Hepatocyte (in vitro differentiated cells): ENCODE measurements at regions not wholly inside any gene's neighbourhood (a gene's known extent, or its start where the extent isn't known, plus 50 kb on each side); places are given as distances from the start of the nearest gene placed in this dataset.

ENCODE experiments used
- DNase-seq: peaks from one replicate; pipeline ENCODE4 v3.0.0-alpha.2; 2016; ENCODE audit warnings: low spot score
- H2AFZ ChIP-seq: fragments of 200-600 bp; sonication (generic); 2 replicates; pipeline ENCODE4 v1.6.0; 2016; ENCODE audit warnings: antibody characterized with exemption, mild to moderate bottlenecking
- H3K27ac ChIP-seq: fragments of 200-600 bp; sonication (generic); 2 replicates; pipeline ENCODE4 v1.5.1; 2016; ENCODE audit warnings: mild to moderate bottlenecking
- H3K27me3 ChIP-seq: fragments of 200-600 bp; sonication (generic); 2 replicates; pipeline ENCODE4 v1.6.1; 2016
- H3K36me3 ChIP-seq: fragments of 200-600 bp; sonication (generic); replicated peaks from 2 replicates; pipeline ENCODE4 v1.5.1; 2016; ENCODE audit warnings: low read depth; ENCODE audit not compliant: insufficient read depth
- H3K4me1 ChIP-seq: fragments of 200-600 bp; sonication (generic); 2 replicates; pipeline ENCODE4 v1.5.1; 2016; ENCODE audit warnings: mild to moderate bottlenecking, moderate library complexity; ENCODE audit not compliant: insufficient read depth
- H3K4me2 ChIP-seq: fragments of 200-600 bp; sonication (generic); 2 replicates; pipeline ENCODE4 v1.6.0; 2016
- H3K4me3 ChIP-seq: fragments of 200-600 bp; sonication (generic); 2 replicates; pipeline ENCODE4 v1.5.1; 2016; ENCODE audit warnings: mild to moderate bottlenecking
- H3K79me2 ChIP-seq: fragments of 200-600 bp; sonication (generic); 2 replicates; pipeline ENCODE4 v1.6.0; 2017; ENCODE audit warnings: mild to moderate bottlenecking
- H3K9me2 ChIP-seq: fragments of 200-600 bp; sonication (generic); replicated peaks from 2 replicates; pipeline ENCODE4 v1.6.0; 2017; ENCODE audit warnings: mild to moderate bottlenecking; ENCODE audit not compliant: insufficient read depth
- H3K9me3 ChIP-seq: fragments of 200-600 bp; sonication (generic); 2 replicates; pipeline ENCODE4 v1.5.1; 2016; ENCODE audit warnings: low read depth, mild to moderate bottlenecking
- H4K20me1 ChIP-seq: fragments of 200-600 bp; sonication (generic); 2 replicates; pipeline ENCODE4 v1.6.0; 2016; ENCODE audit warnings: mild to moderate bottlenecking; ENCODE audit not compliant: insufficient read depth, poor library complexity, severe bottlenecking
- EZH2 ChIP-seq: fragments of 200-600 bp; sonication (generic); IDR thresholded peaks from 2 replicates; pipeline ENCODE4 v1.6.1; 2016; ENCODE audit warnings: antibody characterized with exemption, mild to moderate bottlenecking, borderline replicate concordance
- EZH2phosphoT487 ChIP-seq: fragments of 200-600 bp; sonication (generic); IDR thresholded peaks from one replicate; pipeline ENCODE4 v1.6.1; 2018; ENCODE audit warnings: antibody characterized with exemption, mild to moderate bottlenecking, low read depth, moderate library complexity; ENCODE audit not compliant: unreplicated experiment, severe bottlenecking
- WGBS: methylation state at CpG from one replicate; pipeline ENCODE4 v1.1.6; 2016; ENCODE audit warnings: low lambda C conversion rate; ENCODE audit errors: missing lambda C conversion rate; 5-methylcytosine and 5-hydroxymethylcytosine counted together
- TF ChIP-seq, protein P1 (sequence below): fragments of 200-600 bp; sonication (generic); IDR thresholded peaks from 2 replicates; pipeline ENCODE4 v1.5.1; 2016; ENCODE audit warnings: antibody characterized with exemption, mild to moderate bottlenecking; ENCODE audit not compliant: poor library complexity

DNA sequence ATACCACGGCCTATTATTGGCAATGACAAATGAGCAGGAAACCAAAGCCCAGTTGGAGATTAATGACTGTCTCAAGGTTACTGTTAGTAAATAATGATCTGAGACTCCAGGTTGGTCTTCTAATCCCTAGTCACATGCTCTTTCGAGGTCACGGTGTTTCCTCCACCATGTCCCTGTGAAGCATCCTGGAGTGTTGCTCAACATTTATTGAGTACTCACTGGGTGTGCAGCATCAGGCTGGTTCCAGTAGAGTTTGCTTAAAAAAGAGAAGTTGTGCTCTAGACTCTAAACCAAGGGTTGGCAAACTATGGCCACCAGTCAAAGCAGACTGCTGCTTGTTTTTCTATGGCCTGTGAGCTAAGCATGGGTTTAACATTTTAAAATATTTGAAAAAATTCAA, 263.8 kb upstream of the ATP5MC3 start:
- no peaks in the 10 kb centered on the region for H3K9me2 ChIP-seq
- no peak overlapping the region for H2AFZ ChIP-seq
- no peaks in the 10 kb centered on the region for H4K20me1 ChIP-seq
- peak; percentile 47 for DNase-seq
- no peak overlapping the region for H3K27ac ChIP-seq
- TF ChIP-seq, protein P1, sequence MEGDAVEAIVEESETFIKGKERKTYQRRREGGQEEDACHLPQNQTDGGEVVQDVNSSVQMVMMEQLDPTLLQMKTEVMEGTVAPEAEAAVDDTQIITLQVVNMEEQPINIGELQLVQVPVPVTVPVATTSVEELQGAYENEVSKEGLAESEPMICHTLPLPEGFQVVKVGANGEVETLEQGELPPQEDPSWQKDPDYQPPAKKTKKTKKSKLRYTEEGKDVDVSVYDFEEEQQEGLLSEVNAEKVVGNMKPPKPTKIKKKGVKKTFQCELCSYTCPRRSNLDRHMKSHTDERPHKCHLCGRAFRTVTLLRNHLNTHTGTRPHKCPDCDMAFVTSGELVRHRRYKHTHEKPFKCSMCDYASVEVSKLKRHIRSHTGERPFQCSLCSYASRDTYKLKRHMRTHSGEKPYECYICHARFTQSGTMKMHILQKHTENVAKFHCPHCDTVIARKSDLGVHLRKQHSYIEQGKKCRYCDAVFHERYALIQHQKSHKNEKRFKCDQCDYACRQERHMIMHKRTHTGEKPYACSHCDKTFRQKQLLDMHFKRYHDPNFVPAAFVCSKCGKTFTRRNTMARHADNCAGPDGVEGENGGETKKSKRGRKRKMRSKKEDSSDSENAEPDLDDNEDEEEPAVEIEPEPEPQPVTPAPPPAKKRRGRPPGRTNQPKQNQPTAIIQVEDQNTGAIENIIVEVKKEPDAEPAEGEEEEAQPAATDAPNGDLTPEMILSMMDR = no peak
- TF ChIP-seq EZH2 (no peak), EZH2phosphoT487 (no peak)
- no peaks in the 10 kb centered on the region for H3K4me1 ChIP-seq
- no peak overlapping the region for H3K4me2 ChIP-seq
- WGBS = 75% methylated on average over 3 of the region's 3 CpGs
- H3K4me3 ChIP-seq = no peak overlapping the region
- H3K9me3 ChIP-seq = no peaks in the 10 kb centered on the region
- peaks cover 8% of the 10 kb centered on the region for H3K27me3 ChIP-seq
- no peaks in the 10 kb centered on the region for H3K79me2 ChIP-seq
- H3K36me3 ChIP-seq = no peaks in the 10 kb centered on the region

DNA sequence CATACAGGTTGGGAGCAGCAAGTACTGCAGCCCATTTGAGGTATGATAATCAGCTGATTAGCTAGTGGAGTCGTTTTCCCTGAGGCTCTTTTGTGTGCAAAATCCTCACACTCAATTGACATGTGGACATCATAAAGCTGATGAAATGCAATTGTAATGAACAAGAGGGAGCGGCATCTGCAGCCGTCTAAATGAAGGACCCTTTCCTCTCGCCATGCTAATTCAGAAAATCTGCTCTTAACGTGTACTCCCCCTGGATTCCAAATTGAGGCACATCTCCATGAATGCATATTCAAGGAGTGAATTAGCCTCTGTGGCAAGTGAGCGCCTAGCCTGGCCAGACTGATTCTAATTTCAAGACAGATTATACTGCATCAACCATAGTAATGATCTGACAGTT, 260.9 kb upstream of the ATP5MC3 start:
- DNase-seq = no peak

DNA sequence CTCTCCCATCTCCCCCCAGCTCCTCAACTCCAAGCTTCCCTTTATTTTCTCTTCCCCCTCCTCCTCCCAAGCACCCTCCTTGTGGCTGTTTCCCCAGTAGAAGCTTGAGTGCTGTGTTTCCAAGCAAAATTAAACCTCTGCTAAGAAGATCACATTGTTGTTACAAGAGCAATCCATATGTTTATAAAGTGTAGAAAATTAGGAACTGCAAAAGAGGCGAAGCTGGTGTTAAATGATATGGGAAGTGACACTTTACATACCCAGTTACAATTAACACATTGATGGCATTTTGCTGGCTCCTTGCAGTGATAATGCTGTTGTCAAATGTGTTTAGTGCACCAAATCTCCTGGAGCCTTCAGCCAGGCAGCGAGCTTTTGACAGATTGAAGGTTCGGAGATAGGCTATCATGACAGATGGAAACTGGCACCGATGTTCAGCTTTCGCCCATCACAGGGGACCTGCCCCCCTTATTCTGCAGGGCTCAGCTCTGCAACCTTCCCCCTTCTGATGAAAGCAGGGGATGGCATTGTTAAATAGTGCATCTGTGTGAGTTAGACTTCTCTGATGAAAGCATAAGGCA, 259.8 kb upstream of the ATP5MC3 start:
- Histone ChIP-seq H3K4me2 (no peak overlapping the region), H2AFZ (no peak overlapping the region), H3K27me3 (peaks cover 8% of the 10 kb centered on the region), H3K4me3 (no peak overlapping the region), H3K79me2 (no peaks in the 10 kb centered on the region), H4K20me1 (no peaks in the 10 kb centered on the region), H3K9me3 (no peaks in the 10 kb centered on the region), H3K27ac (no peak overlapping the region), H3K4me1 (no peaks in the 10 kb centered on the region), H3K36me3 (no peaks in the 10 kb centered on the region), H3K9me2 (no peaks in the 10 kb centered on the region)
- TF ChIP-seq, protein P1 = no peak
- TF ChIP-seq EZH2 = no peak
- TF ChIP-seq EZH2phosphoT487 = no peak
- 52% methylated on average over 5 of the region's 5 CpGs for WGBS
- no peak for DNase-seq

More for the DNA sequence above, 260.9 kb upstream of the ATP5MC3 start:
- no peak overlapping the region for H2AFZ ChIP-seq
- H3K4me1 ChIP-seq = no peaks in the 10 kb centered on the region
- H3K36me3 ChIP-seq = no peaks in the 10 kb centered on the region
- H3K9me3 ChIP-seq = no peaks in the 10 kb centered on the region
- no peaks in the 10 kb centered on the region for H3K9me2 ChIP-seq
- no peak overlapping the region for H3K4me3 ChIP-seq
- no peaks in the 10 kb centered on the region for H3K79me2 ChIP-seq
- H4K20me1 ChIP-seq = no peaks in the 10 kb centered on the region
- no peak overlapping the region for H3K4me2 ChIP-seq
- 77% methylated on average over 6 of the region's 6 CpGs for WGBS
- H3K27me3 ChIP-seq = peaks cover 8% of the 10 kb centered on the region
- H3K27ac ChIP-seq = no peak overlapping the region
- no peak for TF ChIP-seq EZH2
- no peak for TF ChIP-seq EZH2phosphoT487
- TF ChIP-seq, protein P1 = no peak

DNA sequence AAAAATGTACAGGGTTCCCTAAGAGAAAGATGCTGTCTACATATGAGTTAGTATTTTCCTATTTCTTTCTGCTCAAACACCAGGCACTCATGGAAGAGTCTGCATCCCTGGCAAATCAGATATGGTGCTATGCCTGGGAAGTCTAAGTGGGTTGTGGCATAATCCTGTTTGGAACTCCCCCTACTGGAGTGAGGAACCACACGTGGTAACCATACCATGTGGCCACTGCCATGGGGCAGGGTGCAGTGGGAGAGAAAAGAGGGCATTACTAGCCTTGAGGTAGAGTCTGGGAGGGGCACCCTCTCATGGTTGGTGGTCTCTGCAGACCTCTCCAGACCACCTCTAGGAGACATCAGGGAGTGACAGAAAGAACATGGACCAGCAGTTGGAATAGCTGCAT, 257.9 kb upstream of the ATP5MC3 start:
- Histone ChIP-seq H4K20me1 (no peaks in the 10 kb centered on the region), H3K9me2 (no peaks in the 10 kb centered on the region), H3K4me1 (no peaks in the 10 kb centered on the region), H3K4me2 (no peak overlapping the region), H3K79me2 (no peaks in the 10 kb centered on the region), H3K27ac (no peak overlapping the region), H2AFZ (no peak overlapping the region), H3K36me3 (no peaks in the 10 kb centered on the region), H3K9me3 (no peaks in the 10 kb centered on the region), H3K4me3 (no peak overlapping the region), H3K27me3 (peaks cover 8% of the 10 kb centered on the region)
- WGBS = 27% methylated on average over 1 of the region's 1 CpG
- no peak for TF ChIP-seq EZH2phosphoT487
- no peak for TF ChIP-seq EZH2
- TF ChIP-seq, protein P1 = no peak
- no peak for DNase-seq
